Immature natural killer cell (primary cell): ENCODE measurements at regions not wholly inside any gene's neighbourhood (a gene's known extent, or its start where the extent isn't known, plus 50 kb on each side); places are given as distances from the start of the nearest gene placed in this dataset.

Experiments used
- DNase-seq, 3 donors: peaks; one replicate each; pipeline ENCODE4 v3.0.0; 2022; ENCODE audit warnings: mixed read lengths in 1 of 3
- H3K27ac Mint-ChIP-seq, 6 donors: one replicate each; pipeline ENCODE4 v1.8.0; 2020; ENCODE audit warnings: mixed read lengths in 6 of 6, mild to moderate bottlenecking in 5 of 6, inconsistent platforms in 4 of 6, moderate library complexity in 3 of 6
- H3K27me3 Mint-ChIP-seq, 3 donors: one replicate each; pipeline ENCODE4 v1.8.0; 2020 to 2021; ENCODE audit warnings: low read depth in 3 of 3, mild to moderate bottlenecking in 3 of 3, mixed read lengths in 3 of 3, moderate library complexity in 3 of 3, inconsistent platforms in 1 of 3
- H3K36me3 Mint-ChIP-seq, 3 donors: one replicate each; pipeline ENCODE4 v1.8.0; 2020; ENCODE audit warnings: mixed read lengths in 3 of 3, inconsistent platforms in 2 of 3, mild to moderate bottlenecking in 2 of 3
- H3K4me1 Mint-ChIP-seq, 2 donors: one replicate each; pipeline ENCODE4 v1.8.0; 2020; ENCODE audit warnings: inconsistent platforms in 2 of 2, mild to moderate bottlenecking in 2 of 2, mixed read lengths in 2 of 2, moderate library complexity in 1 of 2
- H3K4me3 Mint-ChIP-seq, 5 donors: one replicate each; pipeline ENCODE4 v1.8.0; 2020; ENCODE audit warnings: mild to moderate bottlenecking in 5 of 5, mixed read lengths in 5 of 5, inconsistent platforms in 3 of 5, moderate library complexity in 3 of 5
- H3K9me3 Mint-ChIP-seq, 6 donors: one replicate each; pipeline ENCODE4 v1.8.0; 2020; ENCODE audit warnings: mild to moderate bottlenecking in 6 of 6, mixed read lengths in 6 of 6, inconsistent platforms in 4 of 6, moderate library complexity in 3 of 6

DNA sequence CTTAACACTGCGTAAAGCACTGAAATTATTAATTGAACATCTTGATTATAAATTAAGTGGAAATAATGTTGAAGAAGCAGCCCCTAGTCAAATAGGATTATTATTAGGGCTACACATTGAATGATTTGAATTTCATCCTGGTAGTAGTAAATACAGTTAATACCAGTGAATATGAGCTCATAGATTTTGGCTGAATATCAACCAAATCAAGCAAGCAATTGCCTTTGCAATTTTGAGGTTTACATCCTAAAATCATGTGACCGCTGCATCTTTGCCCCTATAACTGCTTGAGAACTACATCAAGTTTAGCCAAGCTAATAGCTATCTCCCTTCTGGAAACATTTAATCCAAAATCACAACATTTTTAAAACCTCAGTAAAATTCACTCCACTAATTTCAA lies 801.2 kb upstream of the PIK3C3 start:
- H3K36me3 Mint-ChIP-seq, result no peaks in the 10 kb centered on the region
- H3K27me3 Mint-ChIP-seq, result peaks cover 0 to 4% (median 2%) of the 10 kb centered on the region in 3 donors
- no peak overlapping the region for H3K27ac Mint-ChIP-seq
- no peak for DNase-seq
- peaks cover 3 to 51% (median 27%) of the 10 kb centered on the region in 6 donors for H3K9me3 Mint-ChIP-seq
- H3K4me3 Mint-ChIP-seq, result no peak overlapping the region
- no peaks in the 10 kb centered on the region for H3K4me1 Mint-ChIP-seq

DNA sequence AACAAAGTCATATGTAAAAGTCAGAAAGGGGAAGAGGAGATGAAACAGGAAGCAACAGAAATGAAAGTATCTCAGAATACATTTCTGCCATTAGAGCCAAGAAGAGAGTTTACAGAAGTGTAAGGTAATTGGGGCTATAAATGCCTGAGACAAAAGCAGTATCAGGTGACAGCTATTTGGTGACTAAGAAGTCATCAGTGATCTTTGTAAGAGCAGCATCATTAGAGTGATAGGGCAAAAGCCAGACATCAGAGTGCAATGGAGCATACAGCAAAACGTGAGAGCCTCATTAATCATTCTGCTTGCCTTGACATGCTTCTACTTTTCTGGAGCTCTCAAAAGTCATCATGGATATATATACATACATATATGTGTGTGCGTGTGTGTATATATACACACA lies 804.7 kb upstream of the PIK3C3 start:
- Mint-ChIP-seq H3K36me3 (no peaks in the 10 kb centered on the region), H3K4me3 (no peak overlapping the region), H3K4me1 (no peaks in the 10 kb centered on the region), H3K9me3 (peaks cover 3 to 53% (median 25%) of the 10 kb centered on the region in 6 donors), H3K27me3 (peaks cover 0 to 4% (median 2%) of the 10 kb centered on the region in 3 donors), H3K27ac (no peak overlapping the region)
- DNase-seq, result no peak

DNA sequence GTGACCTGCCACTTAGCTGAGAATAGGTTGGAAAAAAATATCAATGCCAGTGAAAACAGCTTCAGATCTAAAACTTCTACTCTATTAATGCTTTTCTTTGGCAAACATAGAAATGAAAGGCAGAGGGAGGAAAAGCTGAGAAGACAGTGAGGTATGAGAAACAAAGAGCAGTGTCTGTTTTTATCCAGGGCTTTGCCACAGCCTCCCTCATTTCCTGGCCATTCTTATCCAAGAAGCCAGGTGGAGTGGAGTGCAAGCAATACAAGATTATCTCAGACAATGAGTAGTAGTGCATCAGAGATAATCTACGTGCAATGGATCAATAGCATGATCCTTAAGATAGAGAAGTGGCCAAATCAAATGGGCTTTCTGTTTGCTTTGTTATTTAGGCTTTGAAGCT lies 808.7 kb upstream of the PIK3C3 start:
- H3K9me3 Mint-ChIP-seq, result peaks cover 3 to 63% (median 34%) of the 10 kb centered on the region in 6 donors
- H3K27me3 Mint-ChIP-seq, result peaks cover 0 to 4% (median 0%) of the 10 kb centered on the region in 3 donors
- H3K36me3 Mint-ChIP-seq, result no peaks in the 10 kb centered on the region
- H3K4me3 Mint-ChIP-seq, result no peak overlapping the region
- no peak for DNase-seq
- H3K4me1 Mint-ChIP-seq, result no peaks in the 10 kb centered on the region
- H3K27ac Mint-ChIP-seq, result no peak overlapping the region

DNA sequence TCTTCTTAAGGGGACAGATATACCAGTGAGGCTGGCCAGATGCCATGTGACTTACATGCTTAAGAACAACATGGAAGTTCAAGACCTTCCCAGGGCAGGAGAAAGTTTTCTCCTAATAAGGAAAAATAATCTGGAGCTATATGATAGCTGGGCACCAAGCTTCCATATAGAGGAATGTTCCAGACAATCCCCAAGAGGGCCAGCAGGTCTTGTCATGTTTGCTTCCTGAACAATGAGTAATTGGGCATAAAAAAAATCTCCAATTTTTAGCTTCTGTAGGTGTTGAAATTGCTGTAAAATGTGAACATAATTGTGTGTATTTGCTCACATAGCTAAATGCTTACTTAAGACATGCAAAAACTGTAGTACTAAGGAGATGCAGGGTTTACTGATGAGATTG lies 809.5 kb upstream of the PIK3C3 start:
- Mint-ChIP-seq H3K4me3 (no peak overlapping the region), H3K27me3 (peaks cover 0 to 4% (median 0%) of the 10 kb centered on the region in 3 donors), H3K36me3 (no peaks in the 10 kb centered on the region), H3K4me1 (no peaks in the 10 kb centered on the region), H3K27ac (no peak overlapping the region), H3K9me3 (peaks cover 3 to 58% (median 30%) of the 10 kb centered on the region in 6 donors)
- no peak for DNase-seq

DNA sequence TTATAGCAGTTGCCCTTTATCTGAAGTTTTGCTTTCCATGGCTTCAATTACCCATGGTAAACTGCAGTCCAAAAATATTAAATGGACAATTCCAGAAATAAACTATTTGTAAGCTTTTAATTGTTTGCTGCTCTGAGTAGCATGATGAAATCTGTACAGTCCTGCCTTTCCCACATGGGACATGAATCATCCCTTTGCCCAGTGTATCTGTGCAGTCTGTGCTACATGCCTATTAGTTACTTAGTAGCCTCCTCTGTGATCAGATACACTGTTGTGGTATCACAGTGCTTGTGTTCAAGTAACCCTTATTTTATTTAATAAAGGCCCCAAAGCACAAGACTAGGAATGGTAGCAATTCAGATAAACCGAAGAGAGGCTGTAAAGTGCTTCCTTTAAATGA lies 810.6 kb upstream of the PIK3C3 start:
- H3K4me1 Mint-ChIP-seq, result no peaks in the 10 kb centered on the region
- H3K4me3 Mint-ChIP-seq, result no peak overlapping the region
- H3K9me3 Mint-ChIP-seq, result peaks cover 3 to 47% (median 26%) of the 10 kb centered on the region in 6 donors
- no peaks in the 10 kb centered on the region for H3K36me3 Mint-ChIP-seq
- H3K27ac Mint-ChIP-seq, result no peak overlapping the region
- H3K27me3 Mint-ChIP-seq, result peaks cover 0 to 4% (median 0%) of the 10 kb centered on the region in 3 donors
- DNase-seq, result no peak

DNA sequence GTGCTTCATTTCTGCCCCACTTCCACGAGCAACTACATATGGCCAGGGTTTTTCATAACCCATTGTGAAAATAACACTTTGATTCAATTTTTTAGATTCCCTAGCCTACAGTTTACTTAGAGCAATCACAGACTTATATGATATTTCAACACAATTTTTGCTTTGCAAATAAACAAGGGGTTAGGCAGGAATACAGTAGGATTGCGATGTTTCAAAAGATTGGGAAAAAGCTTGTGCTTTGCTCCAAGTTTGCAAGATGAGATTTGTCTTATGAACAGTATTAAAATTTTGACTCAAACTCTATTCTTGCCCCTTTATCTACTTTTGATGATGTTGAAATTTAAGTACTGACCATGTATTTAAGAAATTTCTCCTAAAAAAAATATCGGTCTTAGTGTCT lies 814.5 kb upstream of the PIK3C3 start:
- H3K9me3 Mint-ChIP-seq, result peaks cover 8 to 44% (median 25%) of the 10 kb centered on the region in 6 donors
- H3K4me3 Mint-ChIP-seq, result no peak overlapping the region
- no peak for DNase-seq
- no peaks in the 10 kb centered on the region for H3K4me1 Mint-ChIP-seq
- H3K36me3 Mint-ChIP-seq, result no peaks in the 10 kb centered on the region
- H3K27me3 Mint-ChIP-seq, result no peaks in the 10 kb centered on the region
- H3K27ac Mint-ChIP-seq, result no peak overlapping the region

DNA sequence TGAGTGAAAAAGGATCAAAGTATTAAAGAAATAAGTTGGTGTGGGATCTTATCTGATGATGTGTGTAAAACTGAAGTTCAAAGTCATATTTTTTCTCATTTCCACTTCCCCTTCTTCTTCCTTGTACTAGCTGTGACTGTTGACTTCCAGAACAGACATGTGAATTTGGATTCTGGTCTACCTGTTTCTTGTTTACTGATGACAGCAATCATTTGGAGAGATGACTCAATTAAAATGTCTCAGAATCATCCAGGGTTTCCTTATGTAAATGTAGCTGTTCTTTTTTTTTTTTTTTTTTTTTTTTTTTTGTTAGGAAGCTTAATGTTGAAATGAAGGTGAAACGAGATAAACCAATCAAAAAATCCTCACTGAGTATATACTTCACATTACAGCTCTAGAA lies 819.9 kb upstream of the PIK3C3 start:
- Mint-ChIP-seq H3K27me3 (peaks cover 0 to 2% (median 0%) of the 10 kb centered on the region in 3 donors), H3K4me3 (no peak overlapping the region)

DNA sequence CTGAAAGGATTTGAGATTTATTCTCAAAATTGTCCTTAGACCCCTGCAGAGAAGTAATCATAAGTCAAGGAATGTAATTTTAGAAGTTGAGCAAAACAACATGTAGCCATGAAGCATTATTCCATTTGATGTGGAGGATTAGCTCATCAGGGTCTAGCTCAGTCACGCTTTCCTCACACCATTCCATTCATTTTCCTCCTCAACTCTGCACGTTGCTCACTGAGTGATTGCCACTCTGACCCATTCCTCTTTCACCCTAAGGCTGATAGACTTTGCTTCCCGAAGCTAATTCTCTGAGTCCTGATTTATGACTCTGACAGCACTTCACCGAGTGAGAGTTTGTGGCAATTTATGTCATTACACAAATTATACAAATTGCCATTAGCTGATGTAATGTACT lies 820.6 kb upstream of the PIK3C3 start:
- H3K9me3 Mint-ChIP-seq, result peaks cover 12 to 29% (median 19%) of the 10 kb centered on the region in 6 donors
- H3K4me1 Mint-ChIP-seq, result no peaks in the 10 kb centered on the region
- no peak overlapping the region for H3K4me3 Mint-ChIP-seq
- H3K27ac Mint-ChIP-seq, result no peak overlapping the region
- H3K27me3 Mint-ChIP-seq, result peaks cover 0 to 2% (median 0%) of the 10 kb centered on the region in 3 donors
- DNase-seq, result no peak
- no peaks in the 10 kb centered on the region for H3K36me3 Mint-ChIP-seq

More for the DNA sequence above, 819.9 kb upstream of the PIK3C3 start:
- Mint-ChIP-seq H3K9me3 (peaks cover 12 to 29% (median 19%) of the 10 kb centered on the region in 6 donors), H3K27ac (no peak overlapping the region), H3K4me1 (no peaks in the 10 kb centered on the region), H3K36me3 (no peaks in the 10 kb centered on the region)
- no peak for DNase-seq

DNA sequence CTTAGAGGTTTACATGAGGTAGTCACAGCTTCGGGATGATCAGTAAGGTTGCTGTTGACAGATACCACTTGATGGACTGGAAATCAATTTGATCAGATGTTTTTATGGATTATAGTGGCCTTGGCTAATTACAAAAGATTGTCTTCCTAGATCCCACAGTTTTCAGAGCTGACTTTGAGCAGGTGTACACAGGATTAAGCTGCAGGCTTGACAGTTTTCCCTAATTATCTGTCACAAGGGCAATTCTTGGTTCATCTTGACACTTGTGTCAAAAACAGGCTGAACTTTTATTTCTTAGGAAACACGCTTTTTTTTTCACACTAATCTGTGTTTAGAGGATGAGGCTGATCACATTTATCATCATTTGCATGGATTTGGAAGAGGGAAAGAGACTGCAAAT lies 824.0 kb upstream of the PIK3C3 start:
- Mint-ChIP-seq H3K27ac (no peak overlapping the region), H3K36me3 (no peaks in the 10 kb centered on the region), H3K27me3 (peaks cover 0 to 2% (median 0%) of the 10 kb centered on the region in 3 donors), H3K4me3 (no peak overlapping the region), H3K4me1 (no peaks in the 10 kb centered on the region), H3K9me3 (peaks cover 14 to 29% (median 19%) of the 10 kb centered on the region in 6 donors)
- DNase-seq, result no peak

DNA sequence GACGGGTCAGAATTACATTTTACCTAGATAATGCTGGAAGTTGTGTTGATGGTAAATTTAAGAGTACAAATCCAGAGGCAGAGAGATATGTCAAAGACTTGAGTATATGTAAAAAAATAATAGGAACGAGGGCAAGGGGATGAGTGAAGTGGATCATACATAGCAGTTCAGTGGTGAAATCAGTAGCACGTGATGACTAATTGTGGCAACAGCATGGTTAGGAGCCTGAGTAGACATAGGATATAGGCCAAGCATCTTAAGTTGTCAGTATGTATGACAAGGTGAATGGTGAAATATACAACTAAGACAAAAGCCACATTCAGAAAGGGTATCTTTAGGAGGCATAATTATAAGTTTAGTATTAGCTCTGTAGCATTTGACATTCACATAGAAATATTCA lies 826.5 kb upstream of the PIK3C3 start:
- no peaks in the 10 kb centered on the region for H3K4me1 Mint-ChIP-seq
- H3K27me3 Mint-ChIP-seq, result peaks cover 0 to 2% (median 1%) of the 10 kb centered on the region in 3 donors

DNA sequence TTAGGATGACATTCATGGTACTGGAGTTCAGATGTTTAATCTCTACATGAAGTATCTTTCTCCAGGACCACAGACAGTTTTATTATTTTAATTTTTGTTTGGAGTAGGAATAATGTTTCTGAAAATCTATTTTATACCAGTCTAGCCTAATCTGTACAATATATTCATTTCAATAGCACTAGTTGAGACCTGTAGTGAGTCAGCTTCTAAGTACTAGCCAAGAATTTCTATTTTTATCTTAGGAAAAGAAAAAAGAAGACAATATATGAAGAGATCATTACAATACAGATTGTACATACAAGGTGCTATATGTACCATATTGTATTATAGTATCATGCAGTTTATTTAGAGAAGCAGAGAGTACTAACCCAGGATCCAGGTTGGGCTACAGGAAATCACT lies 826.9 kb upstream of the PIK3C3 start:
- H3K27ac Mint-ChIP-seq, result no peak overlapping the region
- no peaks in the 10 kb centered on the region for H3K36me3 Mint-ChIP-seq
- DNase-seq, result no peak
- H3K27me3 Mint-ChIP-seq, result peaks cover 0 to 2% (median 2%) of the 10 kb centered on the region in 3 donors
- no peaks in the 10 kb centered on the region for H3K4me1 Mint-ChIP-seq
- peaks cover 6 to 23% (median 16%) of the 10 kb centered on the region in 6 donors for H3K9me3 Mint-ChIP-seq
- no peak overlapping the region for H3K4me3 Mint-ChIP-seq

More for the DNA sequence above, 826.5 kb upstream of the PIK3C3 start:
- DNase-seq, result no peak
- Mint-ChIP-seq H3K27ac (no peak overlapping the region), H3K4me3 (no peak overlapping the region), H3K36me3 (no peaks in the 10 kb centered on the region), H3K9me3 (peaks cover 8 to 23% (median 16%) of the 10 kb centered on the region in 6 donors)

DNA sequence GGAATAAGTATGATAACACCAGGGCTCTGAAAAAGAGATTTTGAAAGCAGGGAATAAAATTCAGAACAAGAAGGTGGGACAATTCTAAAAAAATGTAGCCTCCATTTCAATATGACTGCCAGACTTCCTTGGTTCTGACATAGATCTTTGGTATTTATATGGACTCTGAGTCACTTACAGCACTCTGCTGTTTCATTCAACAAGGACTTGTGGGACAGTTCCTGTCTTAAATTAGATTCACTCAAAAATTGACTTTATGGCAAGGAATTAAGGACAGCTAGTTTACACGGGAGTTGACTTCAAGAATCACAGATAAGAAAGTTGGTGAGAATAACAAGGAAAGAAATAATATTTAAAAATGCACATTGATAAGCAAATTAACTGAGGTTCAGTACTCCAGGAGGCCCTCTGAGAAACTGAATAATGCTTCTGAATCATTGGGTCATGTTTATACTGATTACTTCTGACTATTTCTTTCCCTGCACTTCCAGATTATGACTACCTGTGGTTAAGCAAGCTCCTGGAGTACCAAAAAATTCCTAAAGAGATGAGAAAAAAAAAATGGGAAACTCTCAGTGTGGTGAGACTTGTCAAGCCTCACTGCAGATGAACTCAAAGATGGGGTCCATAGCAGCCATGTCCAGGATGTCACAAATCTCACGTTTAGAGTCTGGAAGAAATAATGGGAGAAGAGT lies 828.3 kb upstream of the PIK3C3 start:
- H3K4me1 Mint-ChIP-seq, result no peaks in the 10 kb centered on the region
- H3K9me3 Mint-ChIP-seq, result peaks cover 2 to 20% (median 17%) of the 10 kb centered on the region in 6 donors
- H3K4me3 Mint-ChIP-seq, result no peak overlapping the region
- no peaks in the 10 kb centered on the region for H3K36me3 Mint-ChIP-seq
- no peak overlapping the region for H3K27ac Mint-ChIP-seq
- no peak for DNase-seq
- H3K27me3 Mint-ChIP-seq, result peaks cover 0 to 2% (median 1%) of the 10 kb centered on the region in 3 donors

DNA sequence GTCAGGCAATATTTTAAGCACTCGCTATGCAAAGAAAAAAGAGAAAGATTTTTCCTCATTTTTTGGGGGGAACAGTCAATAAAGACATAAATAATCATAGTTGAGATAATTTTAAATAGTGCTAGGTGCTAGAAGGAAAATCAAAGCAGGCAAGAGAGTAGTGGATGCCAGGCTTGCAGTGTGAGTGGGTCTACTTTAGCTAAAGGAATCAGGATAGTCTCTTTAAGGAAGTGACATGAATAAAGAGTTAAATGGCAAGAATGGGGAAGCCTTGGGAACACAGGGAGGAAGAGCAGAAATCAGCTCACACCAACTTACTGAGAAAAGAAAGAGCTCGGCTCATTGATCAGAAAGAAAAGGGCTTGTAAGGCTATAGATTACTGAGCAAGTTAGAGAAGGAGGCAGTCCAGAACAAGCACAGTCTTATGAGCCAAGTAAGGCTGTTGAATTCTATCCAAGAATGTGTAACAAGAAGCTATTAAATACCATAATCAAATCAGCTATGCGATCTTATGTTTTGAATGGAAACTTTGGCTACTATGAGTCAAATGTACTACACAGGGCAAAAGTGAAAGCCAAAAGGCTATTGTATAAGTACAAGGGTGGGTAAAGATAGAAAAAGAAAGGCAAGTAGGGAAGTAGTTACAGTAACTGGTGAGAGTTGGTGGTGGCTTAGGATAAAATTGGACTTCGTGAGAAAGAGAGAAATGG lies 833.8 kb upstream of the PIK3C3 start:
- Mint-ChIP-seq H3K27me3 (peaks cover 0 to 2% (median 2%) of the 10 kb centered on the region in 3 donors), H3K27ac (no peak overlapping the region), H3K36me3 (no peaks in the 10 kb centered on the region), H3K4me1 (no peaks in the 10 kb centered on the region), H3K4me3 (no peak overlapping the region), H3K9me3 (peaks cover 4 to 32% (median 15%) of the 10 kb centered on the region in 6 donors)
- DNase-seq, result no peak

DNA sequence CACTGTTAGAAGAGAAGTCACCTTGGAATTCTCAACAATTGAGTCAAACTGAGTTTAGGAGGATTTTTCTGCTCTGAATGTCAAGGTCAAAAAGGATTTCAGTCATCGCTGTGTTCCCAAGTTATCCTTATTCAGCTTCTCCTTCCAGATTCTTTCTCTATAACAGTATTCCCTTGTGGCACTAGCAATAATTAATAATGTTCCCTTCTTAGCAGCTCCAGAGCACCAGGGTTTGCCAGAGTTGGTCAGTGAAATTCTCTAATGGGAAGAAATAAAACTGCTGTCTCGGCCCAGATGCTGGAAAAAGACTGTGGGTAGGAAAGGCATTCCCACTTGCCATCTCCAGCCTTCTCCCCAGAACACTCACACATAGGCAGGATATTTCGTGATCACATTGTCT lies 836.0 kb upstream of the PIK3C3 start:
- no peak overlapping the region for H3K27ac Mint-ChIP-seq
- no peak for DNase-seq
- no peak overlapping the region for H3K4me3 Mint-ChIP-seq
- peaks cover 4 to 28% (median 18%) of the 10 kb centered on the region in 6 donors for H3K9me3 Mint-ChIP-seq
- H3K4me1 Mint-ChIP-seq, result no peaks in the 10 kb centered on the region
- peaks cover 0 to 2% (median 2%) of the 10 kb centered on the region in 3 donors for H3K27me3 Mint-ChIP-seq
- peaks cover 0 to 5% (median 0%) of the 10 kb centered on the region in 3 donors for H3K36me3 Mint-ChIP-seq
